ENCODE measurements at regions not wholly inside any gene's neighbourhood (a gene's known extent, or its start where the extent isn't known, plus 50 kb on each side); places are given as distances from the start of the nearest gene placed in this dataset.

DNA sequence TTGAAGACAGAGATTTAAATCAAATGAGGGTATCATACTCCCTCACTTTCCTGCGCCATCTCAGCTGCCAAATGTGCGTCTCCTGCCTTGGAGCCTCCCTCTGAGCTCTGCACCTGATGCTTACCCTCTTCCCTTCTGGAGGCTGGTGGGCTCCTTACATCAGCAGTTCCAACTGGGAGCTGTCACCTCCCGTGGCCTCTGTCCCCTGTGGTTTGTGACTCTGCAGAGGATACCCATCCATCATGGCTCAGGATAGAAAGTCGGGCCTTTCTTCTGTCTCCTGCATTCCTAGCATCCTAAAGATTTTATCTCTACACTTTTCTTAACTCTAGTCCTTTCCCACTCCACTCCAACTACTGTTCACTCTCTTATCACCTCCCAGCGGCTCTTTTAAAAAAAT is 570.6 kb downstream of the BCL11B start:
- no peak overlapping the region for H3K4me3 ChIP-seq
- H3K27ac ChIP-seq: no peak overlapping the region

DNA sequence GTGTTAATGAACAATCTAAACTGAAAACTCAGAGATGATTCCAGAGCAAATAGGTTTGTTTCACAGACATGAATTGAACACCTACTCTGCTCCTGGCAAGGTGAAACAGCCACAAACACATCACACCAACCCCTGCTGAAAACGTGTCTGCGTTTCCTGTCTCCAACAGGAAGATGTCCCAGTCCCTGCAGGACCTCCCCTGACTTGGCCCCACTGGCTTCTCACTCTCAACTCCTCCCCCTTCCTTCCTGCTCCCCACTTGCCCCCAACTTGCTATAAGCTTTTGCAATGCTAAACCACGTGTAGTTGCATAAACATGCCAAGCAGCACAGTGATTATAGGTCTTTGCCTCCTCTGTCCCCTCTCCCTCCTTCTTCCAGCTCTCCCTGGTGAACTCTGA is 567.6 kb downstream of the BCL11B start:
- Histone ChIP-seq H3K4me3 (no peak overlapping the region), H3K27ac (peak overlapping the region in 1 of 21 experiments; percentile 8)

DNA sequence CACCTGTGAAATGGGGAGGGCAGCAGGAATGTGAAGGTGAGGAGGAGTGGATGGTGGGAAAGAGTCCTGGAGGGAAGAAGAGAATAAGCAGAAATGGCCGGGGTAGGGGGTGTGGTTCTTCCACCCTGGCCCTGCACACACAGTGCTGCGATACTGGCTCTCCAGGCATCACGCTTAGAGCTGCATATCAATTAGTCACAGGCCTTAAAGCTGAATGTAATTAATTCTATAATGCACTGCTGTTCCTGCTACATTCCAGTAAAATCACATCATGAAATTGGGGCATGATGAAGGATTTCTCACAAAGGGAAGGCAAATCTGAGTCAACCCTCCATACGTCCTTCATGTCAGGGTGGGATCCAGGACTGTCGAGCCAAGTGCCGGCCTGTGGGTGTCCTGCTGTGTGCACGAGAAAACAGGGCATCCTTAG is 566.1 kb downstream of the BCL11B start:
- Histone ChIP-seq H3K4me3 (no peak overlapping the region), H3K27ac (no peak overlapping the region)

DNA sequence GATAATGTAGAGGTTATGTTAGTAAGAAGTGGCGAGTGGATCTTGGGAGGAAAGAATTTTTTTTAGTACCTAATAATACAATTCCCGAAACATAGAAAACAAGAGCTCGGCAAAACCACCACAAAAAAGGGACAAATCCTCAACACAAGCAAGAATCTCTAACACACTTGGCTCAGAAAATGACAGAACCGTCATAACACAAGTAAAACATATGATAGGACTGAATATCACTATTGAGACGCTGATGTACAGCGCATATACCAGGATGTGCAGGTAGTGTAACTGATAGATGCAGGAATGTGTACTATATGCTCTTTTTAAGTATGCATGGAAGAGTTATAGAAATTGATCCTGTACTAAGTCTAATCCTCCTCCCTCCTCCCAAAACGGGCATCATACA is 564.5 kb downstream of the BCL11B start:
- Histone ChIP-seq H3K27ac (no peak overlapping the region), H3K4me3 (no peak overlapping the region)

DNA sequence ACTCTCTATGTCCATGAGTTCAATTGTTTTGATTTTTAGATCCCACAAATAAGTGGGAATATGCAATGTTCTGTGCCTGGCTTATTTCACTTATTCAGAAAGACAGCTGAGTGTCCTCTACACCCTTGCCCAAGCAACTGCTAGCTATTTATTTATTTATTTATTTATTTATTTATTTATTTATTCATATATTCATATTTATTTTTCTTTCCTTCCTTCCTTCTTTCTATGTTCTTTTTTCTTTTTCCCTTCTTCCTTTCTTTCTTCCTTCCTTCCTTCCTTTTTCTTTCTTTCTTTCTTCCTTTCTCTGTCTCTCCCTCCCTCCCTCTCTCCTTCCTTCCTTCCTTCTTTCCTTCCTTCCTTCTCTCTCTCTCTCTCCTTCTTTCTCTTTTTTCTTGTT is 563.4 kb downstream of the BCL11B start:
- no peak overlapping the region for H3K4me3 ChIP-seq
- no peak overlapping the region for H3K27ac ChIP-seq

DNA sequence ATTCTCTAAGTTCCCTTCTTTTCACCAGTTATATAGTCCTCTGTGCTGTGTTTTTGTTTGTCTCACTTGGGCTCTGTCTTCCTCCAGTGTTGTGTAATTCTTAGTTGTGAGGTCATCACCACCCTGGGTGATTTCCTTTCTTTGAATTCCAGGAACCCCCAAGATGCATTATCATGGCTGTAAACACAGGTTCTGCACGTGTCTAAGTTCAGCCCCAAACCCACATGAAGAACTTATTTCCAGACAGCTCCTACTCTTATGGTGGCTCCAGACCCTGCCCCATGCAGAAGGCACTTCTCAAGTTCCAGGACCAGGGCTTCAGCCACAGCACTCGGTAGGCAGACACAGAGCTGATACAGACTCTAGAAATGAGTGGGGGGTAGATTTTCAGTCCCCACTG is 560.5 kb downstream of the BCL11B start:
- Histone ChIP-seq H3K4me3 (no peak overlapping the region), H3K27ac (no peak overlapping the region)

DNA sequence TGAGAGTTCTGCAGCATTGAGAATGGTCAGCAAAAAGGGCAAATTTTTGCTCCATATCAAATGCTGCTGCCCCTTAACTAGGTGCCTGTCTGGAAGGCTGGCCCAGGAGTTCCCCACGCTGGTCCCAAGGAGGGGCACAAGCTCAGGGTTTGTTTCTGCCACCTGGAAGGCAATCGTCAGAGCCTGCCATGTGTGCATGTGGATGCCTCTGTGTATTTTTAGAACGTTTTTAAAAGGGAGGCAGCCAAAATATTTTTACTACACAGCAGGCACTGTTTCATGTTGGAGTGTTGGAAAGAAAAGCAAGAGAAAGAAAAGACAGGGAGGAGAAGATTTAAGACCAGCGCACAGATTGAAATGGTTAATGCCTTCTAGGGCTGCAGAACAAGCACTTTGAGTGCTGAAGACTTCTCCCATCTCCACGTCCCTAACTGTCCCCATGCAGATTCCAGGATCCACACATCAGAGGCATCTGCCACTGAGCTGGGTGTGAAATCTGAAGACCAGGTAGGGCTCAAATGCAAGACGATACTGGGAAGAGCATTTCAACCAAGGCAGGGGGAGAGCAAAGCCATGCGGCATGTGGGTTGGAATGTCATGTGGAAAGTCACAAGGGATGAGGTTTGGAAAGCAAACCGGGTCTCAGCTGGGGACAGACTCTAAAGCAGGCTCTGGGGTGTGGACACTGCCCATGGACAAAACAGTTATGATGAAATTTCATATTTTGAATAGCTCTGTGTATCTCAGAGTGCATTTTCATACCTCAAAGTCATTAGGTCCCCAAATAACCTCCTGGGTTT is 557.2 kb downstream of the BCL11B start:
- H3K27ac ChIP-seq: peak overlapping the region in 2 of 21 experiments; percentile 18 to 55
- no peak overlapping the region for H3K4me3 ChIP-seq

DNA sequence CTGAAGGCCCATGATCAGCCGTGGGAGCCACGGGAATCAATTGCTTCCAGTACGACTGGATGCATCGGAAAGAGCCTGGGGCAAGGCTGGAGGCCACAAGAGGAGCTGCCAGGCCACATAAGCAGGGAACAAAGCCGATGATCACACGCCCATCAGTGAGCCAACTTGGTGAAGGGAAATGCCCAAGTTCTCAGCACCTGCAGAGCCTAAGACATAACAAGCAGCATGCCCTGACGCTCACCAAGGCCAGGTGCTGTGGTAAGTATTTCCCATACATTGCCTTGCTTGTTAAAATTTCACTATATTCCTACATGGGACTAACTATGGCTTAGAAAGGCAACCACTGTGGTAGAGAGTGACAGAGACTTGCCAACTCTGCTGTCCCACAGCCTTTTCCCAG is 555.9 kb downstream of the BCL11B start:
- H3K4me3 ChIP-seq: no peak overlapping the region
- peak overlapping the region in 2 of 21 experiments; percentile 18 to 25 for H3K27ac ChIP-seq

DNA sequence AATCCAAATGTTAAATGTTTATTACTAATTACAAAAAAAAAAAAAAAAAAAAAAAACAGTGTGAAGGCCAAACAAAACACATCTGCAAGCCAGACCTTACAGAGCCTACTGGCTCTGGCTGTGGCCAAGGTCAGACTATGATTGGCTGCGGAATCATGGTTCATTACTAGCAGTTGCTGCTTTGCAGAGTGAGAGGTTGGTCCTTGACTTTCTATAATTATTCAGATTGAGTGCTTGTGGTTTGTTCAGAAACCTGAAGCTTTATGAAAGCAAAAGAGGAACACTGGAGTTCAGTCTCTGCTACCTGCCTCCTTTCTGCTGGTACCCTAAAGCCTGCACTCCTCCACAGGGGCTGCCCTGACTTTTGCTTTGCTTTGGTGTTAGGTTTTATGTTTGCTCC is 550.9 kb downstream of the BCL11B start:
- H3K4me3 ChIP-seq: no peak overlapping the region
- H3K27ac ChIP-seq: no peak overlapping the region

DNA sequence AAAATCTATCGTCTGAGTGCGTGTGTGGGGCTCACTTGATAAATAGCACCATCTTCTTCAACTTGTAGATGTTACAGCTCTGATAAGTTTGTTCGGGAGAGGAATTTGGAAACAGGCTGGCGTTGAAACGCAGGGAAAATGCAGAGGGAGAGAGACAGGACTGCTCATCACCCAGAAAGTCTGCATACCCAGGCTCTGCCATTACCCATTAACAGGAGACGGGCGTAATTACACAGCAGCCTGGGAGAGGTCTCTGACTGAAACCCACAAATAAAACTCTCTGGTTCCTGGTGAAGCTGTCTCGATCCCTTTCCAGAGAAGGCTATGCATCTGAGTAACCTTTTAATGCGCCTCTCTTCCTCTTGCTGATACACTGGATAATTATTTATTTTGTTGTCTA is 547.3 kb downstream of the BCL11B start:
- no peak overlapping the region for H3K4me3 ChIP-seq
- H3K27ac ChIP-seq: no peak overlapping the region

DNA sequence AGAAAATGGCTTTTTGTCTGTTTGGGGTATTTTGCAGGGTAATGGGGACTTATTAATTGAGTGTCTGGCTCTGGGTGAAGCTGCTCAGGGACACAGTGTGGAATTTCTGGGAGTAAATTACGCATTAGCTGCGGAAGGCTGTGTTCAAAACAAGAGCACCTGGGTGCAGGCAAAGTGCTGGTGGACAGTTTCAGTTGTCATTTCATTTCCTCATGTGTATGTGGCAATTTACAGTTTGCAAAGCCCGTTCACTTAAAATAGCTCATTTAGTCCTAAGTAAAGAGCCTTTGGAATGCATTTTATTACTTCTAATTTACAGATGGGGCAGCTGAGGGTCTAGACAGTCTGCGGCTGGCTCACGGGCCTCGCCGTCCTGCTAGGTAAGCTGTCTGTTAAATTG is 546.8 kb downstream of the BCL11B start:
- no peak overlapping the region for H3K4me3 ChIP-seq
- H3K27ac ChIP-seq: no peak overlapping the region

DNA sequence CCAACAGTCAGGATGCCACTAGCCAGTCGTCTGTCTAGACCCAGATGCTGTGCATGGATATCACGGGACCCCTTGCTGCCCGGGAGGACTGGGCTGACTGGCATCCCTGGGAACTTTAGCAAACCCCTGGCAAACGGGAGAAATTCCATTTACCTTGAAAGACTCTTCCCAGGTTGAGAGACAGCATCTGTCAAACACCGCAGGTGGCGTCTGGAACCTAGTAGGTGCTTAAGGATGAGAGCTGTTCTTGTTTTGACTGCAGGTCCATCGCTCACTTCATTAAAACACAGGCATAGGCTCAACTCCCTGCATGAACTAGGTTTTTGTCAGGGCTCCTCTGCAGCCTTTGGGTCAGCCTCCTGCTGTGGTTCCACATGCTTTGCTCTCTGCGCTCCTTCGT is 546.3 kb downstream of the BCL11B start:
- Histone ChIP-seq H3K4me3 (no peak overlapping the region), H3K27ac (no peak overlapping the region)

DNA sequence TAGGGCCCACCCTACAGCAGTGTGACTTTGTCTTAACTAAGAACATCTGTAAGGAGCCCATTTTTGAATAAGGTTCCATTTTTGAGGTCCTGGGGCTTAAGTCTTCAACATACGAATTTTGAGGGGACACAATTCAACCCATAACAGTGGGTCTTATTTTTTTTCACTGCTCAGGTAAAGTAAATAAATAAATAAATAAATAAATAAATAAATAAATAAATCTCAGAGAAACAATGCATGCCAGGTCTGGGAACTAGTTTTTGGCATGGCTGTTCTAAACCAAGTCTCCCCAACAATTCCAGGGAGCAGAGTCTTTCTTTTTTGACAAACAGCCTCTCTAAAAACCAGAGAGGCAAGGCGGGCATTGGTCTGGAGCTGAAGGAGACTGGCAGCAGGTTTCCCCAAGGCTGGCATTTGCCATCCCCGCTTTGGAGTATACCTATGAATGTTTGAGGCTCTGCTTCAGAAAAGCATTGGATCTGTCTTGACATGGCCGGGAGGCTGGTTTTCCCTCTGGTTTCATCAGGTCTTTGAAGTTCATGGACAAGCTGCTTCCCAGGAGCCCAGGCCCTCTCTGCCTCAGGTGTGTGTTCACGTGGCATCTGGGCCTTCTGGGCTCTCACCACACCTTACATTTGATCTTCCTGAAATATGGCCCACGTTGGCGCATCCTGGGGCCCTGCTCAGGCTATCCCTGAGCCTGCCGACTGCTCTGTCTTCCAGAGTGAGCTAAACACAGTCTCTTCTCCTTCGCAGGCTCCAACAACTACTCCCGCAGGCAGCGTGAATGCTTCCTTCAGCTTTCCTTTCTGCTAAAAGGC is 545.2 kb downstream of the BCL11B start:
- Histone ChIP-seq H3K4me3 (no peak overlapping the region), H3K27ac (no peak overlapping the region)

DNA sequence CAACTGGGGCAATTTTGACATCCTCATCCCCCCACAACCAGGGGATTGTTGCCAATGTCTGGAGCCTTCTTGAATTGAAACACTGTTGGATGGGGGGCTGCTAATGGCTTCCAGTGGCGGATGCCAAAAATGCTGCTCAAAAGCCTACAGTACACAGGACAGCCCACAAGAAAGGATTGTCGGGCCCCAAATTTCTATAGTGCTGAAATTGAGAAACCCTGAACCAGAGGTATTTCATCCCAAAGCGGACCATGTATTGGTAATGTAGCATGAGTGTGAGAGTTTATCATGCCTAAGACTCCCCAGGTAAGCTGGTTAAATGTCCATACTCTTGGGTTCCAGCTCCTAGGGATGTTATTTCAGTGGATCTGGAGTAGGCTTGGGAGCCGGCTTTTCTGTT is 544.0 kb downstream of the BCL11B start:
- Histone ChIP-seq H3K4me3 (no peak overlapping the region), H3K27ac (no peak overlapping the region)

DNA sequence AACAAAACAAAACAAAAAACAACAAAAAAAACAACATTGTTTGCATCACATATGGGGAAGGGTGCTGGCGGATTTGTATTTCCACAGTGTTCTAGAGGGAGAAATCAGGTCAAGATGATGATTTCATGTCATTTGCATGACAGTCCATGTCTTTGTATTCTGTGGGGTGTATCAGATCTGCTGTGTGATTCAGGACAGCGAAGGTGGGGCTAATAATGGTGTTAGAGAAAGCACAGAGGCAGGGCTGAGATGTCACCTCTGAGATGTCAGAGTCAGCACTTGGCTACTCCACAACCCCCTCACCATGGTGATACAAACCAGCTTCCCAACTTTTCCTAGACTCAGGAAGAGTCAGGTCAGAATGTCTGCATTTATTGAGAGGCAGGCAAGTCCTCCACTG is 543.2 kb downstream of the BCL11B start:
- Histone ChIP-seq H3K27ac (no peak overlapping the region), H3K4me3 (no peak overlapping the region)

DNA sequence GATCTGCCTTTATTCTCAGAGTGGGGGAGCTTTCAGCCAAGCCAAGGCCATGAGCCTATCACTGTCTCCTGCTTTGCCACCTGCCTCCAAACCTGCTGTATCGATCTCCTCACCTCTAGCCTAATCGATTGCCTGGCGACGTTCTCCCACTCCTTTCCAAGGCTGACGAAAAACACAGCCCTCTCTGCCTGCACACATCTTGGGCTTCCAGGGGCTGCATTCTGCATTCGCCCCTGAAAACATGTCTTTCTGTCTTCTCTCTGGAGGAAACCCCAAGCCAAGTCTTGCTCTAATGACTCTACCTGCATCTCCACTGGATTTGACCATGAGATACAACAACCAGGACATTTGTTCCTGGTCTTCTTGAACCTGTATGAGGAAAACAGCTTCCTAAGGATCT is 540.7 kb downstream of the BCL11B start:
- H3K4me3 ChIP-seq: no peak overlapping the region
- H3K27ac ChIP-seq: no peak overlapping the region

DNA sequence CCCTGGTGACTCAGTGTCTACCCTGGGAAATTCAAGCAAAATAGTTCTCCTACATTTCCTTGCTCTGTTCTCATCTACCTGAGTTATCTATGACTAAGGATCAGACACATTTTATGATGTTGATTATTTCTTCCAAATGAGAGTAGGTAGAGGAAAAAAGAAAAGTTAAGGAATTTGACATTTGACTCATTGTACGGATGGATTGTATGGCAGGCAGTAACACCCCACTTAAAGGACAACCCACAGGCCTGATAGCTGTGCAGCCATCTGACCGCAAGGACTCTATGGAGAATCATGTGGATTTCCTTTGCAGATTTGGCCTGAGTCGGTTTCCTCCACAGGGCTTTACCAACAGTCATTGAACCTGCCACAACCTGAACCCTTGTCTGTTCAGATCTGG is 540.3 kb downstream of the BCL11B start:
- H3K27ac ChIP-seq: no peak overlapping the region
- no peak overlapping the region for H3K4me3 ChIP-seq

DNA sequence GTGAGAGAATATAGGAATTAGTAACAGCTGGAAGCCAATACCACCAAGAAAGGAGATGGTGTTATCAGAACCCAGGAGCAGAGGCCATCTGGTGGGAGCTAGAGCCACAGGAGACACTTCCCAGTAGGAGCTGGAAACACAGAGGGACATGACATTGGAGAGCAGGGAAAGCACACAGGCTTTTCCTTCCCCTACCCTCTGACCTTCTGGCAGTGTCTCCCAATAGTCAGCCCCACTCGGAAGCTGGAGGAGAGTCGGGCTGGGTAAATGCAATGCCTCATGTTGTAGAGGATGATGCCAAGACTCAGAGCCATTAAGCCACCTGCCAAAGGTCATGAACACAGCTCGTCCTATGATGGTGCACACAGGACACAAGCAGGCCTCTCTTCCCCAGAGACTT is 538.5 kb downstream of the BCL11B start:
- H3K27ac ChIP-seq: no peak overlapping the region
- H3K4me3 ChIP-seq: no peak overlapping the region

DNA sequence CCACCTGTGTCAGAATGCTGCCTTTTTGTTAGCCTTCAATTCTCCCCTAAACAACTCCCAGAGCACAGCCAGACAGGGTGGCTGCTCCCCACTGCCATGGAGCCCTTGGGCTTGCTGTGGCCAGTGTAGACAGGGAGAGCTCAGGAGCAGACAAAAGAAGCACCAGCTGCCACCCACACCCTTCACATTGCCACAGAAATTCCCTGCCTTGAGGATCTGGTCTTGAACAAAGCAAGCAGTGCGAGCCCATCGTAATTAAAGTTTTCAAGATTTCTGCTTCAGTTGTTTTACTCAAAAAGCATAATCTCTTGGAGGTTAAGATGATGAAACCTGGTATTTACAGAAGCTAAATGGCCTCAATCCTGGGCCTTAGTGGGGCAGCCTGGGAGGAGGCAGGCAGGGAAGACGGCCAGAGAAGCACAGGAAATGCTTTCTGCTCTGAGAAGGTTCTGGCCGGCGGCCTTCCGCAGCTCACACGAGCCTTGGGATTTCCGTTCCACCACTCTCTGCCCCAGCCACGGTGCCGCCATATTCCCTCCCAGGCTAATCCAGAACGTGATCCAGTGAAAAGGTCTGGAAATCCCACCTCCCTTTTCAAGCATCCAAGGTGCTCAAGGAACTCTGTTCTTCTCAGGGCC is 535.2 kb downstream of the BCL11B start:
- no peak overlapping the region for H3K27ac ChIP-seq
- H3K4me3 ChIP-seq: no peak overlapping the region

DNA sequence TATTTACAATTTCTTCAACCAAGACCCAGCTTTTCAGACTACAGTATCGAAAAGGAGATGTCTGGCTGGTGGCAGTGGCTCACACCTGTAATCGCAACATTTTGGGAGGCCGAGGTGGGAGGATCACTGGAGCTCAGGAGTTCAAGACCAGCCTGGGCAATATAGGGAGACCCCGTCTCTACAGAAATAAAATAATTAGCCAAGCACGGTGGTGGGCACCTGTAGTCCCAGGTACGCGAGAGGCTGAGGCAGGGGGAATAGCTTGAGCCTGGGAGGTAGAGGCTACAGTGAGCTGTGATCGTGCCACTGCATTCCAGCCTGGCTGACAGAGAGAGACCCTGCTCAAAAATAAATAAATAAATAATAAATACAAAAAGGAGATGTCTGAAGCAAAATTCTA is 530.5 kb downstream of the BCL11B start:
- H3K4me3 ChIP-seq: no peak overlapping the region
- no peak overlapping the region for H3K27ac ChIP-seq

DNA sequence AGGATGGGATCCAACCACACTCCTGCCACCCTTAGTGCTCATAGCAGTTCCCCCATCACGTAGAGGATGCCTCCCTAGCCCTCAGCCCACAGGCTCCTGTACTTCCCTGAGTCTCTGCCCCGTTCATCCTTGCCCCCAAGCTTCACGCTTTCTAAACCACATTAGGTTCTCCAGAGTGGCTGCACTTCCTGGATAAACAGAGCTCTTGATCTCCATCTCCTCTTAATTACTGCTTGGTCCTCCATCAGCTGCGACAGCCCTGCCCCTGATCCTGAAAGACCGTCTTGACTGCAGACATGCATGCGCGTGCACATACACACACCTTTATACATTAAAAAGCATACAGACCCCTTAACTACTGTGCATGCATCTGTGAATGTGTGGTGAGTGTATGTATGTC is 530.0 kb downstream of the BCL11B start:
- no peak overlapping the region for H3K27ac ChIP-seq
- H3K4me3 ChIP-seq: no peak overlapping the region

Data from skin epidermis (tissue), 12 donors.